Glutamatergic neuron (in vitro differentiated cells): ENCODE measurements at regions not wholly inside any gene's neighbourhood (a gene's known extent, or its start where the extent isn't known, plus 50 kb on each side); places are given as distances from the start of the nearest gene placed in this dataset.

Source experiments
- DNase-seq: peaks from one replicate; pipeline ENCODE4 v3.0.0; 2022
- H3K27ac Mint-ChIP-seq: one replicate; pipeline ENCODE4 v1.8.0; 2020; ENCODE audit warnings: mild to moderate bottlenecking, mixed read lengths, inconsistent platforms; ENCODE audit not compliant: unreplicated experiment
- H3K27me3 Mint-ChIP-seq: one replicate; pipeline ENCODE4 v1.8.0; 2020; ENCODE audit warnings: mild to moderate bottlenecking, moderate library complexity, mixed read lengths, inconsistent platforms; ENCODE audit not compliant: unreplicated experiment
- H3K36me3 Mint-ChIP-seq: one replicate; pipeline ENCODE4 v1.8.0; 2020; ENCODE audit warnings: mild to moderate bottlenecking, mixed read lengths, inconsistent platforms; ENCODE audit not compliant: unreplicated experiment
- H3K4me1 Mint-ChIP-seq: one replicate; pipeline ENCODE4 v1.8.0; 2020; ENCODE audit warnings: mild to moderate bottlenecking, low read depth, mixed read lengths, inconsistent platforms; ENCODE audit not compliant: unreplicated experiment
- H3K4me3 Mint-ChIP-seq: one replicate; pipeline ENCODE4 v1.8.0; 2020; ENCODE audit warnings: mild to moderate bottlenecking, mixed read lengths, inconsistent platforms; ENCODE audit not compliant: unreplicated experiment
- H3K9me3 Mint-ChIP-seq: one replicate; pipeline ENCODE4 v1.8.0; 2020; ENCODE audit warnings: mild to moderate bottlenecking, moderate library complexity, mixed read lengths, inconsistent platforms; ENCODE audit not compliant: unreplicated experiment
- TF ChIP-seq, protein P1 (sequence below): fragments of 200-600 bp; sonication (generic); IDR thresholded peaks from one replicate; pipeline ENCODE4 v1.5.0; 2021; ENCODE audit not compliant: partially characterized antibody, unreplicated experiment

DNA sequence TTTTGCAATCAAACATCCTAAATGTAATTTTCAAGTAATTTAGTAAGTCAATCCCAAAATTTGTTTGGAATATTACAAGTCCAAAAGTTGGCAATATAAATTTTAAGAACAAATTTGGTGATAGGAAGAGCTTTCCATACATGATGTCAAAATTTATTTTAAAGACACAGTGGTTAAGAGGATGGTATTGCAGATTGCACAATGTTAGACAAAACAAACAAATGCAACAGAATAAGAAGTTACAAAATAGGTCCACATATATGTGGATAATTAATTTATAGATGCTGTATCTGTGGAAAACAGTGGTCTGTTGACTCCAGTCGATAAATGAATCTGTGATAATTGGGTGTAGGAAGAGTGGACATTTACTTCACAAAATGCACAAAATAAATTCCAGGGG is 358.5 kb downstream of the PCDH7 start:
- no peaks in the 10 kb centered on the region for H3K36me3 Mint-ChIP-seq
- H3K27ac Mint-ChIP-seq = no peak overlapping the region
- H3K9me3 Mint-ChIP-seq = no peaks in the 10 kb centered on the region
- no peak for DNase-seq
- no peaks in the 10 kb centered on the region for H3K4me1 Mint-ChIP-seq
- no peaks in the 10 kb centered on the region for H3K27me3 Mint-ChIP-seq
- TF ChIP-seq, protein P1, sequence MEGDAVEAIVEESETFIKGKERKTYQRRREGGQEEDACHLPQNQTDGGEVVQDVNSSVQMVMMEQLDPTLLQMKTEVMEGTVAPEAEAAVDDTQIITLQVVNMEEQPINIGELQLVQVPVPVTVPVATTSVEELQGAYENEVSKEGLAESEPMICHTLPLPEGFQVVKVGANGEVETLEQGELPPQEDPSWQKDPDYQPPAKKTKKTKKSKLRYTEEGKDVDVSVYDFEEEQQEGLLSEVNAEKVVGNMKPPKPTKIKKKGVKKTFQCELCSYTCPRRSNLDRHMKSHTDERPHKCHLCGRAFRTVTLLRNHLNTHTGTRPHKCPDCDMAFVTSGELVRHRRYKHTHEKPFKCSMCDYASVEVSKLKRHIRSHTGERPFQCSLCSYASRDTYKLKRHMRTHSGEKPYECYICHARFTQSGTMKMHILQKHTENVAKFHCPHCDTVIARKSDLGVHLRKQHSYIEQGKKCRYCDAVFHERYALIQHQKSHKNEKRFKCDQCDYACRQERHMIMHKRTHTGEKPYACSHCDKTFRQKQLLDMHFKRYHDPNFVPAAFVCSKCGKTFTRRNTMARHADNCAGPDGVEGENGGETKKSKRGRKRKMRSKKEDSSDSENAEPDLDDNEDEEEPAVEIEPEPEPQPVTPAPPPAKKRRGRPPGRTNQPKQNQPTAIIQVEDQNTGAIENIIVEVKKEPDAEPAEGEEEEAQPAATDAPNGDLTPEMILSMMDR = no peak
- no peak overlapping the region for H3K4me3 Mint-ChIP-seq

DNA sequence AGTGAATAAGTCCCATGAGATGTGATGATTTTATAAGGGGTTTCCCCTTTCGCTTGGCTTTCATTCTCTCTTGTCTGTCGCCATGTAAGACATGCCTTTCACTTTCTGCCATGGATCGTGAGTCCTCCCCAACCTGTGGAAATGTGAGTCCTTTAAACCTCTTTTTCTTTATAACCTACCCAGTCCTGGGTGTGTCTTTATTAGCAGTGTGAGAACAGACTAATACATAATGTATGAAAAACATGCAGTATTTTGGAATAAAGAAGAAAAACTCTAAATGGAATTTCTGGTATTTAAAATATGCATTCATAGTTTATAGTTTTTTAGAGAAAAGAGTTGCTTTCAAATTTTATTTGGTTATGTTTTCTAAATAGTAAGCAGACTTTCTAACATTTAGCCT is 360.7 kb downstream of the PCDH7 start:
- TF ChIP-seq, protein P1 = no peak
- Mint-ChIP-seq H3K4me3 (no peak overlapping the region), H3K9me3 (no peaks in the 10 kb centered on the region), H3K27me3 (no peaks in the 10 kb centered on the region), H3K4me1 (peaks cover 10% of the 10 kb centered on the region), H3K36me3 (no peaks in the 10 kb centered on the region), H3K27ac (no peak overlapping the region)
- no peak for DNase-seq

DNA sequence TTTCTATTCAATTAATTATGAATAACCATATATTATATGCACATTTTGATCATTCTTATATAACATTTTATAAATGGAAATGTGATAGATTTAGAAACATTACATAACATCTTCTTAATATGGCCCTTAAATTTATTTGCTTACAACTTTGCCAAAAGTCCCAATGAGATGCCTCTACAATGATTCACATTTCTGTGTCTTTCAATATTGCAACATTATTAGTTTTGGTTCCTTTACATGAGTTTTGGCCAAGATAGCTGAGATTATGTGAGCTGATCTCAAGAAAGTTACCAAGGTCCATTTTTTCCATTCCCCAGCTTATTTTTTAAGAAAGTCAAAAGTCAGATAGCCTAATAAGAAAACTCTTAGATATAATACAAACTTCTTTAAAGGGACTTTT is 361.2 kb downstream of the PCDH7 start:
- DNase-seq = no peak
- no peaks in the 10 kb centered on the region for H3K9me3 Mint-ChIP-seq
- H3K27ac Mint-ChIP-seq = no peak overlapping the region
- H3K4me3 Mint-ChIP-seq = no peak overlapping the region
- peaks cover 14% of the 10 kb centered on the region for H3K4me1 Mint-ChIP-seq
- no peaks in the 10 kb centered on the region for H3K36me3 Mint-ChIP-seq
- no peaks in the 10 kb centered on the region for H3K27me3 Mint-ChIP-seq
- TF ChIP-seq, protein P1 = no peak

DNA sequence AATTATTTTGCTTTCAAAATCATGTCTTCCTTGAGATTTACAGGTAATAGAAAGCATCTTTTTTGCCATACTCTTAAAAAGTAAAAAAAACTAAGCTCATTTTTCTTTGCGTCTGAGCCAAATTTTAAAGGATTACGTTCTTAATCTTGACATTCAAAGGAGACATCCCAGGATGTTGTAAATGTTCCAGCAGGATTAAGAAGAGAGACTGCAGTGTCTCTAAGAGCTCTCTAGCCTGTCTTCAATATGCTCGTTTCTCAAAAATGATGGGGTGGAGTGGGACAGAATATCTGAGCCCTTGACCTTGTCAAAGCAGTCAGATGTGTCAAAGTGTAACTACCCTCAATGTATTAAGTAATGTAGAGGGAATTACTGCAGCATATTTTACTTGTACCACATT is 363.3 kb downstream of the PCDH7 start:
- TF ChIP-seq, protein P1 = no peak
- Mint-ChIP-seq H3K9me3 (no peaks in the 10 kb centered on the region), H3K27ac (no peak overlapping the region), H3K4me1 (peaks cover 14% of the 10 kb centered on the region), H3K36me3 (no peaks in the 10 kb centered on the region), H3K27me3 (no peaks in the 10 kb centered on the region), H3K4me3 (no peak overlapping the region)
- DNase-seq = no peak

DNA sequence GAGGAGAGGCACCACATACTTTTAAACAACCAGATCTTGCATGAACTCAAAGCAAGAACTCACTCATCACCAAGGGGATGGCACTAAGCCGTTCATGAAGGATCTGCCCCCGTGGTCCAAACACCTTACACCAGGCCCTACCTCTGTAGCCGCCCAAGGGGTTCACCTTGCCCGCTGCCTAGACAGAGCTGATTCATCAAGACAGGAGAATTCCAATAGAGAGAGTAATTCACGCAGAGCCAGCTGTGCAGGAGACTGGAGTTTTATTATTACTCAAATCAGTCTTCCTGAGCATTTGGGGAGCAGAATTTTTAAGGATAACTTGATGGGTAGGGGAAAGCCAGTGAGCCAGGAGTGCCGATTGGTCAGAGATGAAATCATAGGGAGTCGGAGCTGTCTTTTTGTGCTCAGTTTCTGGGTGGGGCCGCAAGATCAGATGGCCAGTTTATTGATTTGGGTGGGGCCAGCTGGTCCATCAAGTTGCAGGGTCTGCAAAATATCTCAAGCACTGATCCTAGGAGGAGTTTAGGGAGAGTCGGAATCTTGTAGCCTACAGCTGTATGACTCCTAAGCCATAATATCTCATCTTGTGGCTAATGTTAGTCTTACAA is 364.7 kb downstream of the PCDH7 start:
- H3K4me3 Mint-ChIP-seq = no peak overlapping the region
- no peaks in the 10 kb centered on the region for H3K9me3 Mint-ChIP-seq
- peak; percentile 18 for DNase-seq
- TF ChIP-seq, protein P1 = no peak
- H3K27ac Mint-ChIP-seq = peak overlapping the region; percentile 45
- H3K27me3 Mint-ChIP-seq = no peaks in the 10 kb centered on the region
- H3K4me1 Mint-ChIP-seq = peaks cover 14% of the 10 kb centered on the region
- no peaks in the 10 kb centered on the region for H3K36me3 Mint-ChIP-seq
